Lung (tissue), 11 donors: ENCODE measurements at regions not wholly inside any gene's neighbourhood (a gene's known extent, or its start where the extent isn't known, plus 50 kb on each side); places are given as distances from the start of the nearest gene placed in this dataset.

ENCODE experiments used
- ATAC-seq: fragments of 200-7000 bp; cut with Tn5 transposase; one replicate; pipeline ENCODE4 v1.9.1; 2020; ENCODE audit warnings: moderate number of reproducible peaks; ENCODE audit not compliant: insufficient read depth, low FRiP score
- DNase-seq, 3 donors: peaks; one replicate each; pipeline ENCODE4 v3.0.0-alpha.2; 2013 to 2017
- H3K27ac ChIP-seq, 2 donors: one replicate each; pipeline ENCODE4 v1.5.1; 2013; ENCODE audit warnings: mild to moderate bottlenecking in 2 of 2, moderate library complexity in 2 of 2, control low read depth in 1 of 2, inconsistent platforms in 1 of 2, low read depth in 1 of 2, low read length in 1 of 2
- H3K27me3 ChIP-seq, 3 donors: one replicate each; pipeline ENCODE4 v1.5.1; 2013; ENCODE audit warnings: low read length in 2 of 3; ENCODE audit not compliant: control insufficient read depth in 3 of 3, insufficient read depth in 3 of 3
- H3K36me3 ChIP-seq, 4 donors: one replicate each; pipeline ENCODE4 v1.5.1; 2013; ENCODE audit warnings: low read length in 4 of 4, mild to moderate bottlenecking in 1 of 4, moderate library complexity in 1 of 4; ENCODE audit not compliant: control insufficient read depth in 4 of 4, insufficient read depth in 4 of 4
- H3K4me1 ChIP-seq, 5 donors: one replicate each; pipeline ENCODE4 v1.5.1; 2013; ENCODE audit warnings: low read length in 5 of 5, mild to moderate bottlenecking in 2 of 5, moderate library complexity in 1 of 5; ENCODE audit not compliant: control insufficient read depth in 5 of 5, insufficient read depth in 5 of 5
- H3K4me3 ChIP-seq: one replicate; pipeline ENCODE4 v1.5.1; 2013; ENCODE audit warnings: mild to moderate bottlenecking, control low read depth, moderate library complexity
- H3K9ac ChIP-seq, 2 donors: one replicate each; pipeline ENCODE4 v1.5.1; 2013; ENCODE audit warnings: low read length in 2 of 2, control low read depth in 1 of 2; ENCODE audit not compliant: insufficient read depth in 1 of 2
- H3K9me3 ChIP-seq, 4 donors: one replicate each; pipeline ENCODE4 v1.5.1; 2013; ENCODE audit warnings: low read length in 3 of 4, mild to moderate bottlenecking in 1 of 4, moderate library complexity in 1 of 4; ENCODE audit not compliant: control insufficient read depth in 4 of 4, insufficient read depth in 3 of 4
- CTCF ChIP-seq: IDR thresholded peaks from 2 replicates; pipeline ENCODE4 v1.5.1; 2012; ENCODE audit warnings: mild to moderate bottlenecking; ENCODE audit errors: control extremely low read depth, extremely low read depth
- WGBS, 2 donors: extraction: QIAGEN DNeasy Blood & Tissue Kit; methylation state at CpG; one replicate each; pipeline ENCODE4 v1.1.7; 2013; 5-methylcytosine and 5-hydroxymethylcytosine counted together
- donor health status: control.
- donor health status: control.
- donor health status: Bipolar disorder and iron deficiency.
- donor health status: healthy.
- donor health status: DM: yes; HTN: yes; CAD: no.

GRCh38 chr18:40417501-40417900 is 1537.5 kb upstream of the PIK3C3 start:
- Histone ChIP-seq H3K9me3 (no peaks in the 10 kb centered on the region), H3K4me3 (no peak overlapping the region), H3K36me3 (no peaks in the 10 kb centered on the region), H3K4me1 (peaks cover 0 to 10% (median 0%) of the 10 kb centered on the region in 5 donors), H3K27me3 (no peaks in the 10 kb centered on the region), H3K27ac (no peak overlapping the region), H3K9ac (no peak overlapping the region)
- WGBS, 2 donors = 72 to 79% methylated on average over 1 of the region's 1 CpG
- ATAC-seq (no peak), DNase-seq (no peak)
- no peak for TF ChIP-seq CTCF

GRCh38 chr18:40415821-40416220 is 1539.2 kb upstream of the PIK3C3 start:
- WGBS, 2 donors = 55 to 61% methylated on average over 3 of the region's 3 CpGs
- DNase-seq (no peak), ATAC-seq (no peak)
- no peak overlapping the region for H3K27ac ChIP-seq
- no peaks in the 10 kb centered on the region for H3K36me3 ChIP-seq
- H3K27me3 ChIP-seq = no peaks in the 10 kb centered on the region
- no peak overlapping the region for H3K4me3 ChIP-seq
- H3K9ac ChIP-seq = no peak overlapping the region
- no peak for TF ChIP-seq CTCF
- peaks cover 0 to 11% (median 0%) of the 10 kb centered on the region in 5 donors for H3K4me1 ChIP-seq
- no peaks in the 10 kb centered on the region for H3K9me3 ChIP-seq

DNA sequence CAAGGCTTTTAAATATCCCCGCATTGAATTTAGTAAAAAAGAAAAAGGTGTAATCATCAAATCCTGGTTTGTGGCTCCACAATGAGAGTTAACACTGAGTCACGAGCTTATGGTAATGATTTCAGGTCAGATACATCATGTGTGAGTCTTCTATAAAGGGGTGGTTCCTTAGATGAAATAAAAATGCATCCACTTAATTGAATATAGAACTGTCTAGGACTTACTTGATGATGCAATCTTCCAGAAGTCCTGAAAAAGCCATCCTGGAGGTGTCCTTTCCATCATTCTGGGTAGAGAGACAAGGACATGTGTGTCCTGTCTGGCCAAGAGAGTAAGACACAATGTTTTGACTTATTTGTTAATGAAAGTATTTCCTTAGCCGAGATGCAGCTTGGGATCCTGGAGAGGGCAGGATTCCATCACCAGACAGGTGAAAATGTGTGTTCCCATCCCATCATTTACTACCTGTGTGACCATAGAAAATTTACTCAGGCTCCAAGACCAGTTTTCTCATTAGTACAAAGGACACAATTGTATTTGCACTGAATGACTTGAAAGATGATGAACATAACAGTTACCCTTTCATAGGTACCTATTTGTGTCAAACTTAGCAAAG is 1539.8 kb upstream of the PIK3C3 start:
- H3K36me3 ChIP-seq = no peaks in the 10 kb centered on the region
- no peak overlapping the region for H3K9ac ChIP-seq
- no peak overlapping the region for H3K4me3 ChIP-seq
- H3K9me3 ChIP-seq = no peaks in the 10 kb centered on the region
- no peak for TF ChIP-seq CTCF
- no peak for DNase-seq
- 54 to 55% methylated on average over 3 of the region's 3 CpGs for WGBS, 2 donors
- ATAC-seq = no peak
- H3K4me1 ChIP-seq = peaks cover 0 to 11% (median 0%) of the 10 kb centered on the region in 5 donors
- H3K27me3 ChIP-seq = no peaks in the 10 kb centered on the region
- H3K27ac ChIP-seq = no peak overlapping the region
